GM23338 (cell line): ENCODE measurements at regions not wholly inside any gene's neighbourhood (a gene's known extent, or its start where the extent isn't known, plus 50 kb on each side); places are given as distances from the start of the nearest gene placed in this dataset.

Experiments used
- ATAC-seq: fragments of 200-7000 bp; cut with Tn5 transposase; 3 replicates; pipeline ENCODE4 v1.9.1; 2020
- DNase-seq: peaks from one replicate; pipeline ENCODE4 v3.0.0-alpha.2; 2015; ENCODE audit warnings: low spot score
- H2AFZ ChIP-seq: fragments of 200-600 bp; sonication (generic); 2 replicates; pipeline ENCODE4 v1.8.0; 2016; ENCODE audit warnings: antibody characterized with exemption, mild to moderate bottlenecking, moderate library complexity
- H3F3A ChIP-seq: fragments of 200-600 bp; sonication (generic); replicated peaks from 2 replicates; pipeline ENCODE4 v1.8.0; 2017; ENCODE audit warnings: antibody characterized with exemption, mixed run types, low read depth
- H3K27ac ChIP-seq: fragments of 200-600 bp; sonication (generic); 2 replicates; pipeline ENCODE4 v1.6.1; 2016; ENCODE audit warnings: low read depth
- H3K27me3 ChIP-seq: fragments of 200-600 bp; sonication (generic); 2 replicates; pipeline ENCODE4 v1.8.0; 2016; ENCODE audit warnings: mild to moderate bottlenecking, mixed run types, moderate library complexity; ENCODE audit not compliant: insufficient read depth
- H3K36me3 ChIP-seq: fragments of 200-600 bp; sonication (generic); 2 replicates; pipeline ENCODE4 v1.8.0; 2016; ENCODE audit warnings: mild to moderate bottlenecking; ENCODE audit not compliant: insufficient read depth
- H3K4me1 ChIP-seq: fragments of 200-600 bp; sonication (generic); 2 replicates; pipeline ENCODE4 v1.8.0; 2016; ENCODE audit warnings: mild to moderate bottlenecking, moderate library complexity; ENCODE audit not compliant: insufficient read depth
- H3K4me2 ChIP-seq: fragments of 200-600 bp; sonication (generic); 2 replicates; pipeline ENCODE4 v1.7.1; 2017; ENCODE audit warnings: mixed run types
- H3K4me3 ChIP-seq: fragments of 200-600 bp; sonication (generic); 2 replicates; pipeline ENCODE4 v1.6.1; 2016; ENCODE audit warnings: mixed run types
- H3K79me2 ChIP-seq: fragments of 200-600 bp; sonication (generic); replicated peaks from 2 replicates; pipeline ENCODE4 v1.8.0; 2017; ENCODE audit warnings: mild to moderate bottlenecking; ENCODE audit not compliant: insufficient read depth
- H3K9me2 ChIP-seq: fragments of 200-600 bp; sonication (generic); 2 replicates; pipeline ENCODE4 v1.8.0; 2017; ENCODE audit not compliant: insufficient read depth
- H4K20me1 ChIP-seq: fragments of 200-600 bp; sonication (generic); replicated peaks from 2 replicates; pipeline ENCODE4 v1.8.0; 2017; ENCODE audit warnings: mild to moderate bottlenecking; ENCODE audit not compliant: insufficient read depth
- H3K27ac Mint-ChIP-seq: 2 replicates; pipeline ENCODE4 v1.8.0; 2020; ENCODE audit warnings: inconsistent platforms, mild to moderate bottlenecking, moderate library complexity, mixed read lengths
- H3K27me3 Mint-ChIP-seq: 3 replicates; pipeline ENCODE4 v1.8.0; 2022; ENCODE audit warnings: low read depth, mild to moderate bottlenecking, moderate library complexity, mixed read lengths, inconsistent platforms; ENCODE audit not compliant: insufficient read depth, poor library complexity
- H3K36me3 Mint-ChIP-seq: 3 replicates; pipeline ENCODE4 v1.8.0; 2021; ENCODE audit warnings: low read depth, mild to moderate bottlenecking, inconsistent platforms, moderate library complexity, mixed read lengths
- H3K4me1 Mint-ChIP-seq: 3 replicates; pipeline ENCODE4 v1.8.0; 2020; ENCODE audit warnings: mild to moderate bottlenecking, inconsistent platforms, mixed read lengths
- H3K4me3 Mint-ChIP-seq: 3 replicates; pipeline ENCODE4 v1.8.0; 2021; ENCODE audit warnings: moderate library complexity, mild to moderate bottlenecking, inconsistent platforms, mixed read lengths
- H3K9me3 Mint-ChIP-seq: 3 replicates; pipeline ENCODE4 v1.8.0; 2020; ENCODE audit warnings: moderate library complexity, mild to moderate bottlenecking, inconsistent platforms, mixed read lengths
- CTCF ChIP-seq, 2 experiments: fragments of 200-600 bp in 1 of 2; sonication (generic) in 1 of 2; conservative IDR thresholded peaks; 2 replicates each; pipeline versions ENCODE4 v1.5.1 to v1.6.1; 2016 to 2017; ENCODE audit warnings: antibody characterized with exemption in 2 of 2, low read depth in 2 of 2, mild to moderate bottlenecking in 2 of 2, moderate library complexity in 1 of 2
- EZH2phosphoT487 ChIP-seq: fragments of 200-600 bp; sonication (generic); IDR thresholded peaks from one replicate; pipeline ENCODE4 v1.8.1; 2018; ENCODE audit warnings: antibody characterized with exemption; ENCODE audit not compliant: unreplicated experiment
- STAT1 ChIP-seq: IDR thresholded peaks from one replicate; pipeline ENCODE4 v1.6.1; 2016; ENCODE audit warnings: antibody characterized with exemption; ENCODE audit not compliant: unreplicated experiment
- ZNF114 ChIP-seq: fragments of 250-450 bp; sonication (Bioruptor Pico); IDR thresholded peaks from 2 replicates; pipeline ENCODE4 v1.5.0; 2020; ENCODE audit warnings: mild to moderate bottlenecking, moderate library complexity
- ZNF331 ChIP-seq: fragments of 250-450 bp; sonication (Bioruptor Pico); IDR thresholded peaks from 2 replicates; pipeline ENCODE4 v1.5.0; 2020; ENCODE audit warnings: low read depth, mild to moderate bottlenecking, moderate library complexity
- ZNF462 ChIP-seq: fragments of 250-450 bp; sonication (Bioruptor Pico); IDR thresholded peaks from 2 replicates; pipeline ENCODE4 v1.5.0; 2020; ENCODE audit warnings: mild to moderate bottlenecking, moderate library complexity

GRCh38 chr3:4008205-4008604 lies 209.0 kb downstream of the LRRN1 start:
- H3K4me2 ChIP-seq, result no peak overlapping the region
- no peak overlapping the region for H3K27ac ChIP-seq
- ATAC-seq (no peak), DNase-seq (no peak)
- no peak overlapping the region for H3K4me3 ChIP-seq
- Mint-ChIP-seq H3K27ac (no peak overlapping the region), H3K4me1 (no peaks in the 10 kb centered on the region), H3K9me3 (peaks cover 82% of the 10 kb centered on the region), H3K4me3 (no peak overlapping the region), H3K27me3 (peaks cover 4% of the 10 kb centered on the region), H3K36me3 (peaks cover 3% of the 10 kb centered on the region; the same call in 2 of the 3 replicates)
- no peaks in the 10 kb centered on the region for H3K36me3 ChIP-seq
- no peaks in the 10 kb centered on the region for H4K20me1 ChIP-seq
- TF ChIP-seq ZNF462 (CRISPR knock-in tag) (no peak), CTCF (conservative IDR thresholded peaks at IDR 0.05; ENCODE audit: low read depth in 2 of 2) (no peak), ZNF331 (CRISPR knock-in tag) (no peak), STAT1 (no peak), ZNF114 (CRISPR knock-in tag) (no peak), EZH2phosphoT487 (no peak)
- no peaks in the 10 kb centered on the region for H3F3A ChIP-seq
- H2AFZ ChIP-seq, result no peak overlapping the region
- no peaks in the 10 kb centered on the region for H3K9me2 ChIP-seq
- no peaks in the 10 kb centered on the region for H3K79me2 ChIP-seq
- H3K4me1 ChIP-seq, result no peaks in the 10 kb centered on the region
- no peaks in the 10 kb centered on the region for H3K27me3 ChIP-seq
